ENCODE measurements at regions not wholly inside any gene's neighbourhood (a gene's known extent, or its start where the extent isn't known, plus 50 kb on each side); places are given as distances from the start of the nearest gene placed in this dataset.

DNA sequence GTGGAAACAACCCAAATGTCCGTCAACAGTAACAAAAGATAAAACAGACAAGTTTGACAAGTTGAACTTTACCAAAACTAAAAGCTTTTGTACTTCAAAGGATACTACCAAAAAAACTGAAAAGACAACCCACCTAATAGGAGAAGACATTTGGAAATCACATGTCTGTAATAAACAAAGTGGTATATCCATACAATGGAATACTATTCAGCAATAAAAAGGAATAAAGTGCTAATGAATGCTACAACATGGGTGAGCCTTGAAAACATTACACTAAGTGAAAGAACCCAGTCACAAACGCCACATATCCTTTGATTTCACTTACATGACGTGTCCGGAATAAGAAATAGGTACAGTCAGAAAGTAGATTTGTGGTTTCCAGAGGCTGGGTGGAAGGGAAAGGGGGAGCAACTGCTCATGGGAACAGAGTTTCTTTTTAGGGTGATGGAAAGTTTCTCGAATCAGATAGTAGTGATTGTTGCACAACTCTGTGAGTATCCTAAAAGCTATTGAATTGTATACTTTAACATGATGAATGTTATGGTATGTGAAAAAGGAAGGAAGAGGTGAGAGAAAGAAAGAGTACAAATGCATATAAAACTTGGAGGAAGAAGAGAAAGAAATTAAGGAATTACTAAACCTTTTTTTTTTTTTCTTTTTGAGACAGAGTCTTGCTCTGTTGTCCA is 72.7 kb upstream of the ABHD2 start:
- H3K36me3 ChIP-seq (ENCODE audit: low read length) = no peaks in the 10 kb centered on the region
- no peak overlapping the region for H2AFZ ChIP-seq (ENCODE audit: low read depth, low read length, severe bottlenecking)
- no peak overlapping the region for H3K9ac ChIP-seq (ENCODE audit: low read length)
- no peaks in the 10 kb centered on the region for H3K9me2 ChIP-seq (replicated peaks; ENCODE audit: insufficient read depth, low read length)
- no peak overlapping the region for H3K27ac ChIP-seq (ENCODE audit: low read depth, low read length)
- TF ChIP-seq, protein P1, sequence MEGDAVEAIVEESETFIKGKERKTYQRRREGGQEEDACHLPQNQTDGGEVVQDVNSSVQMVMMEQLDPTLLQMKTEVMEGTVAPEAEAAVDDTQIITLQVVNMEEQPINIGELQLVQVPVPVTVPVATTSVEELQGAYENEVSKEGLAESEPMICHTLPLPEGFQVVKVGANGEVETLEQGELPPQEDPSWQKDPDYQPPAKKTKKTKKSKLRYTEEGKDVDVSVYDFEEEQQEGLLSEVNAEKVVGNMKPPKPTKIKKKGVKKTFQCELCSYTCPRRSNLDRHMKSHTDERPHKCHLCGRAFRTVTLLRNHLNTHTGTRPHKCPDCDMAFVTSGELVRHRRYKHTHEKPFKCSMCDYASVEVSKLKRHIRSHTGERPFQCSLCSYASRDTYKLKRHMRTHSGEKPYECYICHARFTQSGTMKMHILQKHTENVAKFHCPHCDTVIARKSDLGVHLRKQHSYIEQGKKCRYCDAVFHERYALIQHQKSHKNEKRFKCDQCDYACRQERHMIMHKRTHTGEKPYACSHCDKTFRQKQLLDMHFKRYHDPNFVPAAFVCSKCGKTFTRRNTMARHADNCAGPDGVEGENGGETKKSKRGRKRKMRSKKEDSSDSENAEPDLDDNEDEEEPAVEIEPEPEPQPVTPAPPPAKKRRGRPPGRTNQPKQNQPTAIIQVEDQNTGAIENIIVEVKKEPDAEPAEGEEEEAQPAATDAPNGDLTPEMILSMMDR (IDR thresholded peaks at IDR 0.05; ENCODE audit: insufficient read depth, low read length, poor library complexity, severe bottlenecking) = no peak
- TF ChIP-seq EZH2phosphoT487 (conservative IDR thresholded peaks at IDR 0.05; ENCODE audit: low read length) = no peak
- H3K4me2 ChIP-seq (ENCODE audit: low read depth, low read length, poor library complexity, severe bottlenecking) = no peak overlapping the region
- H4K20me1 ChIP-seq (ENCODE audit: low read depth, low read length) = no peaks in the 10 kb centered on the region
- H3K79me2 ChIP-seq (ENCODE audit: insufficient read depth, low read length) = no peaks in the 10 kb centered on the region
- no peaks in the 10 kb centered on the region for H3K27me3 ChIP-seq (ENCODE audit: low read length)
- no peaks in the 10 kb centered on the region for H3F3A ChIP-seq (ENCODE audit: insufficient read depth)
- no peaks in the 10 kb centered on the region for H3K9me3 ChIP-seq (ENCODE audit: insufficient read depth, low read length)
- no peak overlapping the region for H3K4me3 ChIP-seq (ENCODE audit: insufficient read depth, low read length, poor library complexity, severe bottlenecking)

DNA sequence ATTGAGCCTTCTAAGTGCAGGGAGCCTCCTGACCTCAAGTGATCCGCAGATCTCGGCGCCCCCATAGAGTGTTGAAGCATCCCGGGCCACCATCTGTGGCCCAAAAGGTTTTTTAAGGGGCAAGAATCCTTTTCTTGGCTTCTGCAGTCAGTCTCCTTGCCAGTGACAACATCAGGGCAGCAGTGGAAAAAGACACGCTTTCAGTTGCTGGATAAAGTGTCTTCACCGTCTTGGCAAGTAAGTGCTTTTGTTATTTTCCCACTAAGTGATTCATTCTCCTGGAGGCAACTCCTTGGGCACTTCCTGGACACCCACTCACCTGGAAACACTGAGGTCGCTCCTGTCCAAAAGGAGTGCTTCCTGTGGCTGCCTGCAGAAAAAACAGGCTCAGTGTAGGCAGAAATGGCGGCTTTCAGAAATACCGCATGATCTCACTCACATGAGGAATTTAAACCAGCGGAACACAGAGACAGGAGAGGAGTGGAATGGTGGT is 71.7 kb upstream of the ABHD2 start:
- no peak overlapping the region for H3K9ac ChIP-seq (ENCODE audit: low read length)
- no peaks in the 10 kb centered on the region for H3K79me2 ChIP-seq (ENCODE audit: insufficient read depth, low read length)
- no peak overlapping the region for H3K4me3 ChIP-seq (ENCODE audit: insufficient read depth, low read length, poor library complexity, severe bottlenecking)
- no peaks in the 10 kb centered on the region for H3K9me2 ChIP-seq (replicated peaks; ENCODE audit: insufficient read depth, low read length)
- H3K27me3 ChIP-seq (ENCODE audit: low read length) = no peaks in the 10 kb centered on the region
- H3K9me3 ChIP-seq (ENCODE audit: insufficient read depth, low read length) = no peaks in the 10 kb centered on the region
- H3K27ac ChIP-seq (ENCODE audit: low read depth, low read length) = no peak overlapping the region
- TF ChIP-seq, protein P1 (IDR thresholded peaks at IDR 0.05; ENCODE audit: insufficient read depth, low read length, poor library complexity, severe bottlenecking) = no peak
- TF ChIP-seq EZH2phosphoT487 (conservative IDR thresholded peaks at IDR 0.05; ENCODE audit: low read length) = no peak
- H4K20me1 ChIP-seq (ENCODE audit: low read depth, low read length) = no peaks in the 10 kb centered on the region
- H3F3A ChIP-seq (ENCODE audit: insufficient read depth) = no peaks in the 10 kb centered on the region
- no peak overlapping the region for H3K4me2 ChIP-seq (ENCODE audit: low read depth, low read length, poor library complexity, severe bottlenecking)
- H2AFZ ChIP-seq (ENCODE audit: low read depth, low read length, severe bottlenecking) = no peak overlapping the region
- H3K36me3 ChIP-seq (ENCODE audit: low read length) = no peaks in the 10 kb centered on the region

DNA sequence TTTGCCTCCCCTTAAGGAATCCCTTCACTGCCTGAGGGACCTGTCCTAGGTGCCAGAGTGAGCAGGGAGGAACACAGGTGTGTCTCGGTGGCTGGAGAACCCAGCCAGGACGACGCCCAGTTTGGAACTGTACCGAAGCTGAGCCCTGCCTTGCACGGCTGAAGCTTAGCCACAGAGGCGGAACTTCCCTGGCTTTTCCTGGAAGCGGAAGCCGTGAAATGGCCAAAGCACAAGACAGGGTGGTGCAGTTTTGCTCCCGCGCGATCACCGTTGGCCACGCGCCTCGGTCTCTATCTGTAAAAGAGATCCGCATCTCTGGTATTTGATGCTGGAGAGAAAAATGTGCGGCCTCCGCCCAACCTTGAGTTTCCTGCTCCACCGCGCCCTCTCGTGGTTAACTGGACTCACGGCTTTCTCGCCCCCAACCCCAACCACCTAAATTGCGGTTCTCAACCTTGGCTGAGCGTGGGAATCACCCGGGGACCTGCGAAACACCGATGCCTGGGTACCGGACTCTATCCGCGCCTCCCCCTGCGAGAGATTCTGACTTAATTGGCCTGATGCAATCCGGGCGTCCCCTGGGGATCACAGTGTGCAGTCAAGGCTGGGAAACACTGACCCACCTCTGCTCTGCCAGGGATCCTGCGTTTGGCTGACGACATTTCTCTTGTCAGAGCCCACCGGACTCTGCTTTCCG is 70.7 kb upstream of the ABHD2 start:
- Histone ChIP-seq H3K9me2 (replicated peaks; ENCODE audit: insufficient read depth, low read length) (no peaks in the 10 kb centered on the region), H3K4me3 (ENCODE audit: insufficient read depth, low read length, poor library complexity, severe bottlenecking) (no peak overlapping the region), H3K27ac (ENCODE audit: low read depth, low read length) (no peak overlapping the region), H3K27me3 (ENCODE audit: low read length) (no peaks in the 10 kb centered on the region), H2AFZ (ENCODE audit: low read depth, low read length, severe bottlenecking) (peak overlapping the region; percentile 30), H3K9me3 (ENCODE audit: insufficient read depth, low read length) (no peaks in the 10 kb centered on the region), H4K20me1 (ENCODE audit: low read depth, low read length) (no peaks in the 10 kb centered on the region), H3K4me2 (ENCODE audit: low read depth, low read length, poor library complexity, severe bottlenecking) (peak overlapping the region; percentile 20), H3F3A (ENCODE audit: insufficient read depth) (no peaks in the 10 kb centered on the region), H3K9ac (ENCODE audit: low read length) (no peak overlapping the region), H3K79me2 (ENCODE audit: insufficient read depth, low read length) (no peaks in the 10 kb centered on the region), H3K36me3 (ENCODE audit: low read length) (no peaks in the 10 kb centered on the region)
- no peak for TF ChIP-seq EZH2phosphoT487 (conservative IDR thresholded peaks at IDR 0.05; ENCODE audit: low read length)
- TF ChIP-seq, protein P1 (IDR thresholded peaks at IDR 0.05; ENCODE audit: insufficient read depth, low read length, poor library complexity, severe bottlenecking) = peak; percentile 79
